Ishikawa (cell line): ENCODE measurements at regions not wholly inside any gene's neighbourhood (a gene's known extent, or its start where the extent isn't known, plus 50 kb on each side); places are given as distances from the start of the nearest gene placed in this dataset.

Experiments used
- CREB1 ChIP-seq: IDR thresholded peaks from 2 replicates; pipeline ENCODE4 v1.6.1; 2012; ENCODE audit warnings: low read depth
- EGR1 ChIP-seq: IDR thresholded peaks from 2 replicates; pipeline ENCODE4 v1.6.1; 2012
- EP300 ChIP-seq: IDR thresholded peaks from 2 replicates; pipeline ENCODE4 v1.6.1; 2012; ENCODE audit warnings: borderline replicate concordance
- MAX ChIP-seq: IDR thresholded peaks from 2 replicates; pipeline ENCODE4 v1.6.1; 2012
- NFIC ChIP-seq: IDR thresholded peaks from 2 replicates; pipeline ENCODE4 v1.6.1; 2012
- RAD21 ChIP-seq: IDR thresholded peaks from 2 replicates; pipeline ENCODE4 v1.6.1; 2012; ENCODE audit warnings: low read depth
- REST ChIP-seq: IDR thresholded peaks from 2 replicates; pipeline ENCODE4 v1.6.1; 2012; ENCODE audit warnings: low read depth, mild to moderate bottlenecking
- TEAD4 ChIP-seq: IDR thresholded peaks from 2 replicates; pipeline ENCODE4 v1.6.1; 2012
- USF1 ChIP-seq: IDR thresholded peaks from 2 replicates; pipeline ENCODE4 v1.6.1; 2012
- YY1 ChIP-seq: IDR thresholded peaks from 2 replicates; pipeline ENCODE4 v1.6.1; 2012; ENCODE audit warnings: low read depth

DNA sequence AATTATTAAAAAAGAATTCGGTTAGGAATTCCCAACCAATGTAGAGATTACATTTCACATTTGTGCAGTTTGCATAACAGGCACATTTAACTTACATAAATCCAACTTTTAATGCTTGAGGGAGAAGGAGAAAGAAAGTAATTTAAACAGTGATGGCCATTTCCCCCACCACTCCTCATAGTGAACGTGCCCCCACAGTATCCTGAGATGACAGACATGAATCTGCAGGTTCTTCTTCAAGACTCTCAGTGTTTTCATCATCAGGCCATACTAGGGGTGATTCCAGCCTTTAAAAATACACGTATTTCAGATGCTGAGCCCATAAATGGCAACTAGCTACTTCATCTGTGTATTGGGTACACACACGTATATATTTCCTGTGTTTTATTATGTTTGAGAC is 51.3 kb upstream of the WIPF1 start:
- no peak for TF ChIP-seq RAD21
- TF ChIP-seq TEAD4 = no peak
- no peak for TF ChIP-seq NFIC
- no peak for TF ChIP-seq YY1
- TF ChIP-seq REST = no peak
- no peak for TF ChIP-seq MAX
- TF ChIP-seq EP300 = no peak
- TF ChIP-seq CREB1 = no peak
- no peak for TF ChIP-seq USF1
- no peak for TF ChIP-seq EGR1
